GM18873 (cell line): ENCODE measurements at regions not wholly inside any gene's neighbourhood (a gene's known extent, or its start where the extent isn't known, plus 50 kb on each side); places are given as distances from the start of the nearest gene placed in this dataset.
"Not testable (repeated sequence)": the region's sequence is repeated elsewhere in the genome, so short reads cannot be mapped to it uniquely, and the experiment has no call there.

Source experiments
- ATAC-seq: cut with Tn5 transposase; IDR thresholded peaks from one replicate; pipeline ENCODE4 v1.9.1; 2021; ENCODE audit warnings: mild to moderate bottlenecking, moderate library complexity, moderate number of reproducible peaks; ENCODE audit not compliant: unreplicated experiment, low FRiP score

DNA sequence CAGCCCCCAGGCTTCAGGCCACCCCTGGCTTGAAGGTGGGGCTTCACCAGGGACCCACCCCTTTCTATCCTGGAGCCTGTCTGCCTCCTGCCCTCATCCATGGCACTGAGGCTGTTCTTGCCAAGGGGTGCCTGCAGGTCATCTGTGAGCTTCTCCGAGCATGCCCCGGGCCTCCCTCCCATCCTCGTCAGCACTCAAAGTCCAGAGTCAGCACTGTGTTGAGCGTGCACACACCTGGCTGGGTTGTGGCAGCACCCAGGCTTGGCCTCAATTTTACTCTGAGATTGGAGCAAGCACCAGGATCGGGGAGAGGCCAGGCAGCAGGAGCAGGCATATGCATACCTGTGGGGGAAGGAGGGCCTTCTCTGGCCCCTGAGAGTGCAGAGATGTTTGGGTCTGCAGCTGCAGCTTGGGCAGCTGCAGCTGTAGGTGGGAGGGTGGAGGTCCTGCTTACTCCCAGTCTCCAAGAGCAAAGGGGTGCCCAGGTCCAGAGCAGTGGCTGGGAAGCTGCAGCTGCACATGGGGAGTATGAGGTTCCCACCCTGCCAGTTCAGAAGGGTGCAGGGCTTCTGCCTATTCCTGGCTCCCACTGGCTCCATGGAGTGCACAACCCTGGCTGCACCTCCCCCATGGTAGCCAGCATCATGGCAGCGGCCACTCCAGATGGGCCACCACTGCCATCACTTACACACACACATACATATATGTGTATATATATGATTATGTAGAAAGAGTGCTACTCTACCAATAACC, 488.7 kb downstream of the JRKL start:
- ATAC-seq = no peak

DNA sequence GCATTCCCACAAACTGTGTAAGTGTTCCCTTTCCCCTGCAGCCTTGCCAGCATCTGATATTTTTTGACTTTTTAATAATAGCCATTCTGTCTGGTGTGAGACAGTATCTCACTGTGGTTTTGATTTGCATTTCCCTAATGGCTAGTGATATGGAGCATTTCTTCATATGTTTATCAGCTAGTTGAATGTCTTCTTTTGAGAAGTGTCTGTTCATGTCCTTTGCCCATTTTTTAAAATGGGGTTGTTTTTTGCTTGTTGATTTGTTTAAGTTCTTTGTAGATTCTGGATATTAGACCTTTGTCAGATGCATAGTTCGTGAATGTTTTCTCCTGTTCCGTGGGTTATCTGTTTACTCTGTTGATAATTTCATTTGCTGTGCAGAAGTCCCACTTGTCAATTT, 492.8 kb downstream of the JRKL start:
- ATAC-seq = not testable (repeated sequence)

DNA sequence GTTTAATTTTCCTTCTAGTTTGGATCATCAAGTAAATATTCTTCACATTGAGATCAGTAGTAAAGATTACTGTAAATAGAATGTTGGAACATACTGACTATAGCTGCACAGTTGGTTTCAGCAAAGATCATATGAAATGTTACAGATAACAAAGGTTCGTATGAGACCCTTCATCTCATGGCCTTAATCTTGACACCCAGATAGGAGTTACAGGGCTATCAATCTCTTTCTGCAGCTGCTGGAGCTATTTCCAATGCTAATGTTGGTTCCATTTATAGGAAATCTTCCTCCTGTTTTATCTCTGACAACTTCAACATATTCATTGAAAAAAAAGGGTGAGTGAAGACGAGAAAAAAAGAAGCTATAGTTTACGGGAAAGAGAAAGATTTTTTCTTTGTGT, 495.6 kb downstream of the JRKL start:
- no peak for ATAC-seq

DNA sequence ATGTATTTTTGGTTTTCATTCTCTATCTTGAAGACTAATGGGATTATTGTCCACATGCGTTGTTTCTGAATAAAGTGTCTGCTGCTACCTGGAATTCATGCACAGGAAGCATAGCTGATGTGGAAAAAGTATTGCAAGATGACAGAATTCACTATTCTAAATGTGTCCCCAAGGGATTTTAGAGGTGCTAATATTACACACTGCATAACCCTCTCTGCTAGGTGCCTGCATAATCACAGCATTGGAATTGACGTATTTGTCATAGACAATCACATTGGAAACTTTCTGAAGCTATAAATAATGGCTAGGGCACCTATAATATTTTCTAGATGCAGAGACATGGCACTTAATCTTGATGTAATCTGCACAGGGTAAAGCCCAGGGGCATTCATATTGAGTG, 496.1 kb downstream of the JRKL start:
- no peak for ATAC-seq

DNA sequence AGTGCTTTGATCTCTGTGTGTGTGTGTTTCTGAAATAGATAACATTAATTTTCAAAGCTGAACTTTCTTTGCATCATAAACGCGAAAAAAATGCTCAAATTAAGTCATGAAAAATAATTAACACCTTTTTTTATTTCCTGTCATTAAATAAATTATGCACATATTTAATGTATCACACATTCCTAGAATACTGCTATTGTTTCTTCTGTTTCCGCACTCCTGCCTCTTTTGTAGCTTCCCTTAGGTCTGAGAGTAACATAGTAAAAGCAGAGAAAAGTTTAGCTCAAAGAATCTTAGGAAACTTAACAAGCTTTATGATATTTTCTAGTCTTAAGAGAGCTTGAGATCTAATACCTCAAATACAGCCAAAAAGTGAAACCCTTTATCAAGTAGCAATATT, 504.2 kb downstream of the JRKL start:
- ATAC-seq = no peak

DNA sequence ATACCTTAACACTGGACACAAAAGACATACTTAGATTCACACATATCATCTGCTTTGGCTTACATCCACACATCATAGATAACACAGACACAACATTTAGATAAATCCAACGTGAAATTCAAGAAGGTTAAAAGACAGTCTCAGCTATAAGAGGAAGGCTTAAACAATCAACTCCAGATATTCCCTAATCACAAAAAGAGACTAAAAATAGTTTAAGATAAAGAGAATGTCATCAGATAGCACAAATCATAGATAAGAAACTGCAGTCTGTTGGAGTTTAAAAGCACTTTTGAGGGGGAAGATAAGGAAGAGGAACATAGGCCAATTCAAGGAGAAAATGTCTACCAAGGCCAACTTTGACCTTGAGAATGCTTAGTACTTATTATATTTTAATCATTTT, 504.8 kb downstream of the JRKL start:
- ATAC-seq = no peak

DNA sequence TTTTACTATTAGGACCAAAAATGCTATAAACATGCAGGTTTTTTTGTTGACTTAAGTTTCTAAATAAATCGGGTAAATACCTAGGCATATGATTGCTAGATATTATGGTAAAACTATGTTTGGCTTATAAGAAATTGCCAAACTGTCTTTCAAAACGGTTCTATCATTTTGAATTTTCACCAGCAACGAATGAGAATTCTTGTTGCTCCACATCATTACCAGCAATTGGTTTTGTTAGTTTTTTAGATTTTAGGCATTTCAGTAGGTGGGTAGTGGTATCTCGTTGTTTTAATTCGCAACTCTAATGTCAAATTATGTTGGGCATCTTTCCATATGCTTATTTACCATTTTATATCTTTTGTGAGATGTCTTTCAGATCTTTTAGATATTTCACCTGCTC, 510.2 kb downstream of the JRKL start:
- no peak for ATAC-seq

DNA sequence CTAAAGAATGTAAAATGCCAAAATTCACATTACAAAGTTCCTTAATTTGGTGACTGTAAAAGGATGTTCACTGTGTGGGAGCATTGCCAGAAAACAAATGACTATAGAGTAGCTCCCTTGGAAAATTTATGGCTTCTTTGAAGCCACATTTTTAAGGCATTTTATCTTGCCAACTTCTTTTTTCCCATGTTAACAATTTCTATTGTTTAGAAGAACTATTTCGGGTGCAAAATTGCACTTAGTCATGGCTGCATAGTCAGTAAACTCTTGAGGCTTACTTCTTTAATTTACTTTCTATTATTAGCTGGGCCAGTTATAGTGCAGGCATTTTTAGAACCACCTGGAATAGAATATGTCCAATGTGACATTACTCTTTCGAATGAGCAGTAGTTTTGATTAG, 515.3 kb downstream of the JRKL start:
- ATAC-seq = no peak

DNA sequence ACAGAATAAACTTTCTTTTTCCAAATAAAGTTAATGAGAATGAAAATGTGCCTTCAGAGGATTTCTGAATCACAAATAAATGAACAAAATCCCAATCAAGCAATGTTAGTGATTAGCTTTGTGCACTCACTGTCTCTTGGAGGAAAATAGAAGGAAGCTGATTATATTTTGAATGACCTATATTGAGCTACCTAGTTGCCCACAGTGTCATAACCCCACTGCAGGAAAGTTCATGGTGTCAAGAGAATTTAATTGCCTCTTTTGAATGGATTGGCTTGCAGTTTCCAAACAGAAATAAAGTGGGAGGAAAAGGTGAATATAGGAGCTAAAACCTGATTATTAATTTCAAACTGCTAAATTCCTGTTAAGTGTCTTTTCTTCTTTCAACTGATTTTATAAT, 515.9 kb downstream of the JRKL start:
- no peak for ATAC-seq

DNA sequence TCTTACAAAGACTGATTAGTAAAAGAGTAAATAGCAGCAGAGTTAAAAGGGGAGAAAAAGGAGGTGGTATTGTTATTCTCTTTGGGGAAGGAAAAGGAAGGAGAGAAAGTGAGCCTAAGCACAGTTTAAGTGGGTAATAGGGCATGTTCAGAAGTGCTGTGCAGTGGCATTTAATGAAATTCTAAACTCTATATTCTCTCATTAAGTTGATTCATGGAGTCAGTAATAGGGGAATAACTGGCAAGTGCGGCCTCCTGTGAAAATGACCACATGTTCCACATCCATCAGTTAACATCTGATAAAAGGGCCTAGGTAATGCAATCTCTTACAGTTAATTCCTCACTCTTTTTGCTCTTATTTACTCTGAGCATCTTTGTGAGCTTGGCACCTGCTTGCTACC, 516.7 kb downstream of the JRKL start:
- no peak for ATAC-seq

DNA sequence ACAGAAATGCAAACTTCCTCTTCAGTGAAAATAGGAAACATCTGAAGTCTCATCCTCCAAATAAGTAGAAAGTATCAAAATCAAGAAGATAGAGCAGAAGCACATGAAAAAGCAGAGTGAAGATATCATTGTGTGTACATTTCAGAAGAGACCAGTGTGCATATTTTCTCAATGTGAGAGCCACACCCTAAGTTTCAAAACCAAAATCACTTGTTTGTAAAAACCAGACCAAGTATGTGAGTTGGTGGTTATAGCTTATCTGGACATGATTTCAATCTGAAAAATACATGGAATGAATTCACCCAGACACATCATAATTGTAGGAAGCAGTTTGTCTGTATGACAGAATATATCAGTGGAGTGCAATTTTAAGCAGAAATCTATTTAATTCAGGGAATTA, 536.0 kb downstream of the JRKL start:
- ATAC-seq = no peak

DNA sequence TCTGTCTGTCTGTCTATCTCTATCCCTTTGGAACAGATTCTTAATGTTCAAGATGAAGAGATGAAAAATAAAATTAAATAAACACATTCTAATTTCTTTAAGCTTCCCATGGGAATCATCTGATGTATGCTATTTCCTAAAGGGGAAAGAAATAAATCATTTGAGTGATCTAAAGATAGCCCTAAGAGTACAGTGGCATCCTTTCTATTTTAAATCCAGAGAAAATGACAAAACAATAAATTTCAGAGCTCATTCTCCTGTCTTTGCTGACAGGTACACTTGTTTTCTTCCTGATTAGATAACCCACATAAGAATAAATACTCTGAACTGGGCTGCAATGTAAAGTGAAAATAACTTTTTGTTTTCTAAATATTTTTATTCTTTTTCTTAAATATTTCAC, 550.4 kb downstream of the JRKL start:
- no peak for ATAC-seq

DNA sequence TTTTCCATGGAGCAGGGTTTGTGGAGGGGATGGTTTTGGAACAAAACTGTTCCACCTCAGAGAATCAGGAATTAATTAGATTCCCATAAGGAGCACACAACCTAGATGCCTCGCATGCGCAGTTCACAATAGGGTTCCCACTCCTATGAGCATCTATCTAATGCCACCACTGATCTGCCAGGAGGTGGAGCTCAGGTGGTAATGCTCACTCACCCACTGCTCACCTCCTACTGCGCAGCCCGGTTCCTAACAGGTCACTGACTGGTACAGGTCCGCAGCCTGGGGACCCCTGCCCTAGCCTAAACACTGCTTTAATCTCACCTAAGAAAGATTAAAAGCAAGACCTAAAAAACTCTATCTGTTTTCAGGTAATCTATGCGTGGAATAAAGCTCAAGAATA, 553.0 kb downstream of the JRKL start:
- ATAC-seq = no peak

DNA sequence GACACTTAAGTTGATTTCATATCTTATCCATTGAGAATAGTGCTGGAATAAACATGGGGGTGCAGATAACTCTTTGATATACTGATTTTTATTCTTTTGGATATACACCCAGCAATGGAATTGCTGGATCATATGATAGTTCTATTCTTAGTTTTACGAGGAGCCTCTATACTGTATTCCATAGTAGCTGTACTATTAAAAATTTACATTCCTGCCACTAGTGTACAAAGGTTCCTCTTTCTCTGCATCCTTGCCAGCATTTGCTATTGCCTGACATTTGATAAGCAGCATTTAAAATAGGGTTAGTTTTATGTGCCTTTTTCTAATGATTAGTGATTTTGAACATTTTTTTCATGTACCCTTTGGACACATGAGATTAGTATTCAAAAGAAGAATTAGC, 554.2 kb downstream of the JRKL start:
- no peak for ATAC-seq

DNA sequence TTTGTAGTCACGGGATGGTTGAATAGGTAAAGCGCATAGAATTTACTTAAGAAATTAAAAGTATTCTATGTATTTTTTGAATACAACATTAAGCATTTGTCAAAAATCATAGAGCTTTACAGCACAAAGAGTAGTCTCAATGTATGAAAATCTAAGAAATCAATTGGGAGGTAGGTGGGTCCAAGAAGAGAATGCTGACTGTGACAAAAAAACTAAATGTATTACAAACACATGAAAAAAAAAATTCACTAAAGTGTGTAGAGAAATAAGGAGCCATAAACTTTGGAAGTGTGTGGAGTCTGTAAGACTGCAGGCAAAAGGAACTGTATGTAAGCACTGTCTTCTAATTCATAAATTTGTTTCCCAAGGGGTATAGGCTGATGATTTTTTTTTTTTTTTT, 558.3 kb downstream of the JRKL start:
- no peak for ATAC-seq

DNA sequence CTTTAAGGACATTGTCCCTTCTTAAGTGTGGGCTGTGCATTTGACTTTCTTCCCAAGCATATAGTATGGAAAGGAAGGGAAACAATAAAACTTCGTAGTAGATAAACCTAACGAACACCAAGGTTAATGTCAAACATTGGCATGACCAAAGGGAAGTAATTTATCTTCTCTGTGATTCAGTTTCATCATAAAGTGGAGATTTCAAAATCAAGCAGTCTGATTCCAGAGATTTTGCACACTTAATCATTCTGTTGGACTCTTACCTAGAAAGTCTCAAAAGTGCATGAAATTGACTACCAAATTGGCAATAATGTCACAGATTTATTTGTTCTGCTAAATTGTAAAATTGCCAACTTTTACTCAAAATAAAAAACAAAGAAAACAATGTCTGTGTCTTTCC, 559.7 kb downstream of the JRKL start:
- ATAC-seq = no peak

DNA sequence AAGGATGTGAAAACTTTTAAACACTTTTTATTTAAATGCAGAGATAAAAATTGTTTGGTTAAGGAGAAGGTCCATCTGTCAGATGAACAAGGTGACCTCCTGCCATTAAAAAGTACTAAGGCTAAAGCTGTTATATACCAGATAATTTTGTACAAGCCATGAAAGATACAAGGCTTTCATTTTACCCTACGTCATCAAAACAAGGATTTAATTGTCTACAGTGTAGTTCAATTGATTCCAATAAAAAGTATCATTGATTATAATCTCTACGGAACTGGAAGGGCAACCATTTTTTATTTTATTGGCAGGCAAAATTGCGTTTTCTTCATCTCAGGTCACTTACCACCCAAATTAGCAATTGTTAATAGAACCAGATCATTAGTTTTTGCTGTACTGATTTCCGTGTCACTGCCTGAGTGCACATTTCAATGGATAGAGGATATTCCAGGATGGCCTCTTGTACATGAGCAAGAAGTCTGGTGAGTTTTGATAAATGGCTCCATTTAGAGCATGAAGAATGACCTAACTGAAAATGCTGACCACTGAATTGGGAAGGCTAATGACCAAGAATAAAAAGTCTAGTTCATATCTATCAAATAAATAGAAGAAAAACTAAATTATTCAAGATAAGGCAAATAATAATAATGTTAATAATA, 564.9 kb downstream of the JRKL start:
- ATAC-seq = no peak

DNA sequence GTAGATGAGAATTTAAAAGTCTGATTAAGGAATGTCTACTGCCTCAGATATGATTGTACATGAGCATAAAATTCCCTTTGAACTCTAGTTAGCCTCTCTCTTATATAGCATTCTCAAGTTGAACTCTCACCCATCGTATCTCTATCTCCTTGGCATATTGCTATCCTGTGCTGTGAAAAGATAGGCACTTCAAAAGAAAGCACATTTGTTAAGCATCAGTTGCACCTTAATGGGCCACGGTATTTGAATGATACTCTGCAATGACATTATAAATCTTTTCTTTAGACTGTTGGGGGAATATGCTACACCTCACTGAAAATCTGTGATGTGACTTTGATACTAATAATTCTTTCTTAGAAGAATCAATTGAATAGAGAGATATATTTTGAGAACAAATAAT, 570.7 kb downstream of the JRKL start:
- no peak for ATAC-seq

DNA sequence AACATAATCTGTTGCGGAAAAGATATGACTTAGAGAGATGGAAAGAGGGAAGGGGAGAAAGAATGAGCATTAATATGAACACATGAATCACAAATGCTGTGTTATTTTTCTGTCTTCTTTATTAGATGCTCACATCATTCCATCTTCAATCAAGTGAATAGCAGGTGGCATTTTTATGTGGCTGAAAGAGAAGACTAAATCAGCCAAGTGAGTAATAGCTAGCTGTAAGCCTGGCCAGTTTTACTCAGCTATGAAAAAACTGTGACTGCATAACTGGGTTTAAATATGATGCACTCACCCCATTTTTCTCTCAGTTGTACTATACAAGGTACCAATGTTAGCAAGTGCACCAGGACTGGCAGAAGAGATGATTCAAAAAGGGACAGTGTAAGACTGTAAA, 571.1 kb downstream of the JRKL start:
- ATAC-seq = no peak

DNA sequence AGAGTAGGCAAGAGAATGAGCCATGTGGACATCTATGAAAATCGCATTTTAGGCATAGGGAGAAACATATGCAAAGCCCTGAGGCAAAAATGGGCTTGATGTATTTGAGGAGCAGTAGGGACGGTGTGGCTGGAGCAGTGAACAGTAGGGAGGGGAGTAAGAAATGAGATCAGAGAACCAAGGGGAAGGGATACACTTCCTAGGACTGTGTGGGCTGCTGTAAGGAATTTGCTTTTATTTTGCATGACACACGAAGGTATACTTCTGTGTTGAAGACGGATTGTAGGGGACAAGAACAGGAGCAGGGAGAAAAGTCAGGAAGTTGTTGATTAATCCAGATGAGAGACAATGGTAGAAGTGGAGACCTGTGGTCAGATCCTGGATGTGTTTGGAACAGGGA, 572.1 kb downstream of the JRKL start:
- no peak for ATAC-seq

DNA sequence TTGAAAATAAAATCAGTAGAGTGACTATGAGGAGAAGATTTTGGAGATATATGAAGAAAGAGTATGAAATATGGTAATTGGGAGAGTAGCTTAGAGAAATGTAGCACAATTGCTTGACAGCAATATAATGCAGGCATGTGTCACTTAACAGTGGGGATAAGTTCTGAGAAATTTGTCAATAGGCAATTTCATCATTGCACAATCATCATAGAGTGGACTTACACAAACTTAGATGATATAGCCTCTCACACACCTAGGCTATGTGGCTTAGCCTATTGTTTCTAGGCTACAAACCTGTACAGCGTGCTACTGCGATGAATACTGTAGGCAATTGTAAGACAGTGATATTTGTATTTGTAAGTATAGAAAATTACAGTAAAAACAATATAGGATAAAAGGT, 573.6 kb downstream of the JRKL start:
- ATAC-seq = no peak

DNA sequence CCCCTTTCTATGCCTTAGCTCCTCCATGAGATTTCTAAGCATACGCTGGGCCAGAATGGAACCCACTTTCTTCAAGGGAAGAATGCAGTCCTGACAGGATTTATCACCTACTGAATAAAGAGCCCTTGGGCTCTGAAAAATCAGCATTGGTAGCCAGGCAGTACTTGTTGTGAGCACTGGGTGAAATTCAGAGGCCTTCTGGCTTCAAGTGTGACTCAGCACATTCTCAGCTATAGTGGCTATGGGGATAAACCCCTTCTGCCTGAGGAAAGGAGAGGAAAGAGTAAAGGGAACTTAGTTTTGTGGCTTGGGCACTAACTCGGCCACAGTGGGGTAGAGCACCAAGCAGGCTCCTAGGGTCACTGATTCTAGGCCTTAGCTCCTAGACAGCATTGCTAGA, 574.8 kb downstream of the JRKL start:
- ATAC-seq = no peak
